Fibroblast of lung (primary cell): ENCODE measurements at regions not wholly inside any gene's neighbourhood (a gene's known extent, or its start where the extent isn't known, plus 50 kb on each side); places are given as distances from the start of the nearest gene placed in this dataset.

Experiments used
- DNase-seq, 2 donors: peaks; one replicate each; pipeline versions ENCODE4 v3.0.0 to v3.0.0-alpha.2; 2010; ENCODE audit warnings: low read depth in 2 of 2
- H2AFZ ChIP-seq: 2 replicates; pipeline ENCODE4 v1.5.1; 2012; ENCODE audit warnings: low read length, control low read depth, inconsistent platforms
- H3K27ac ChIP-seq: 2 replicates; pipeline ENCODE4 v1.5.1; 2011; ENCODE audit warnings: low read length, control low read depth; ENCODE audit not compliant: insufficient read depth
- H3K27me3 ChIP-seq: 2 replicates; pipeline ENCODE4 v1.5.1; 2011; ENCODE audit warnings: mild to moderate bottlenecking, low read length; ENCODE audit not compliant: control insufficient read depth, insufficient read depth
- H3K36me3 ChIP-seq: 2 replicates; pipeline ENCODE4 v1.5.1; 2011; ENCODE audit warnings: low read length; ENCODE audit not compliant: control insufficient read depth, insufficient read depth
- H3K4me1 ChIP-seq: 2 replicates; pipeline ENCODE4 v1.5.1; 2011; ENCODE audit warnings: low read length; ENCODE audit not compliant: control insufficient read depth, insufficient read depth; ENCODE audit errors: extremely low read depth
- H3K4me2 ChIP-seq: 2 replicates; pipeline ENCODE4 v1.5.1; 2011; ENCODE audit warnings: low read length, control low read depth; ENCODE audit not compliant: insufficient read depth; ENCODE audit errors: extremely low read depth
- H3K4me3 ChIP-seq, 4 experiments: fragments of 200-600 bp in 1 of 4; sonication (generic) in 1 of 4; replicated peaks in 1 of 4; 2 replicates each; pipeline ENCODE4 v1.5.1; 2011 to 2016; ENCODE audit warnings: low read length in 4 of 4, low read depth in 3 of 4, mild to moderate bottlenecking in 3 of 4, control low read depth in 2 of 4, inconsistent platforms in 1 of 4, mixed read lengths in 1 of 4; ENCODE audit not compliant: insufficient read depth in 1 of 4; ENCODE audit errors: control extremely low read depth in 1 of 4
- H3K79me2 ChIP-seq: 2 replicates; pipeline ENCODE4 v1.5.1; 2012; ENCODE audit warnings: mild to moderate bottlenecking, low read length, inconsistent platforms; ENCODE audit not compliant: control insufficient read depth, insufficient read depth
- H3K9ac ChIP-seq: 2 replicates; pipeline ENCODE4 v1.5.1; 2011; ENCODE audit warnings: mild to moderate bottlenecking, low read length, control low read depth; ENCODE audit not compliant: insufficient read depth
- H3K9me3 ChIP-seq: 2 replicates; pipeline ENCODE4 v1.5.1; 2012; ENCODE audit warnings: low read depth, low read length; ENCODE audit not compliant: control insufficient read depth, insufficient read depth
- H4K20me1 ChIP-seq: 2 replicates; pipeline ENCODE4 v1.5.1; 2011; ENCODE audit warnings: low read length; ENCODE audit not compliant: control insufficient read depth, insufficient read depth; ENCODE audit errors: extremely low read depth
- CTCF ChIP-seq, 2 donors: IDR thresholded peaks in 1 of 2; conservative IDR thresholded peaks in 1 of 2; 1 replicate in 1 of 2; 2 replicates in 1 of 2; pipeline ENCODE4 v1.5.1; 2011 to 2012; ENCODE audit warnings: low read length in 2 of 2, control low read depth in 1 of 2, inconsistent platforms in 1 of 2, low read depth in 1 of 2, mild to moderate bottlenecking in 1 of 2
- EZH2 ChIP-seq: IDR thresholded peaks from 2 replicates; pipeline ENCODE4 v1.5.1; 2012; ENCODE audit warnings: low read length, control low read depth, mild to moderate bottlenecking; ENCODE audit errors: missing control alignments

GRCh38 chr14:97156705-97157104 lies 359.5 kb downstream of the VRK1 start:
- Histone ChIP-seq H3K36me3 (no peaks in the 10 kb centered on the region), H3K4me1 (no peaks in the 10 kb centered on the region), H3K4me3 (no peak overlapping the region), H3K27ac (no peak overlapping the region), H2AFZ (no peak overlapping the region), H3K27me3 (no peaks in the 10 kb centered on the region), H3K4me2 (no peak overlapping the region), H4K20me1 (no peaks in the 10 kb centered on the region), H3K79me2 (no peaks in the 10 kb centered on the region), H3K9ac (no peak overlapping the region), H3K9me3 (no peaks in the 10 kb centered on the region)
- TF ChIP-seq CTCF (conservative IDR thresholded peaks at IDR 0.05 in 1 of 2, IDR thresholded peaks at IDR 0.05 in 1 of 2; ENCODE audit: low read depth in 1 of 2, low read length in 2 of 2): no peak
- no peak for TF ChIP-seq EZH2
- DNase-seq: no peak

GRCh38 chr14:97158102-97158501 lies 360.9 kb downstream of the VRK1 start:
- Histone ChIP-seq H4K20me1 (no peaks in the 10 kb centered on the region), H3K9ac (no peak overlapping the region), H3K79me2 (no peaks in the 10 kb centered on the region), H2AFZ (no peak overlapping the region), H3K27ac (no peak overlapping the region), H3K4me2 (no peak overlapping the region), H3K9me3 (no peaks in the 10 kb centered on the region), H3K27me3 (no peaks in the 10 kb centered on the region), H3K4me1 (no peaks in the 10 kb centered on the region), H3K4me3 (no peak overlapping the region), H3K36me3 (no peaks in the 10 kb centered on the region)
- DNase-seq: no peak
- TF ChIP-seq CTCF (conservative IDR thresholded peaks at IDR 0.05 in 1 of 2, IDR thresholded peaks at IDR 0.05 in 1 of 2; ENCODE audit: low read depth in 1 of 2, low read length in 2 of 2): no peak
- no peak for TF ChIP-seq EZH2

- Histone ChIP-seq H3K36me3 (no peaks in the 10 kb centered on the region), H4K20me1 (no peaks in the 10 kb centered on the region), H3K4me1 (no peaks in the 10 kb centered on the region), H3K9me3 (no peaks in the 10 kb centered on the region), H3K79me2 (no peaks in the 10 kb centered on the region), H3K4me3 (no peak overlapping the region), H3K27me3 (no peaks in the 10 kb centered on the region), H3K9ac (no peak overlapping the region), H2AFZ (no peak overlapping the region), H3K4me2 (no peak overlapping the region), H3K27ac (no peak overlapping the region)
- TF ChIP-seq CTCF (conservative IDR thresholded peaks at IDR 0.05 in 1 of 2, IDR thresholded peaks at IDR 0.05 in 1 of 2; ENCODE audit: low read depth in 1 of 2, low read length in 2 of 2) (no peak), EZH2 (no peak)
- no peak for DNase-seq
Observed at GRCh38 chr14:97159124-97159523, 361.9 kb downstream of the VRK1 start.
